TTC549 (cell line): ENCODE measurements at regions not wholly inside any gene's neighbourhood (a gene's known extent, or its start where the extent isn't known, plus 50 kb on each side); places are given as distances from the start of the nearest gene placed in this dataset.
"Not testable (repeated sequence)": the region's sequence is repeated elsewhere in the genome, so short reads cannot be mapped to it uniquely, and the experiment has no call there.

Experiments used
- FAIRE-seq: peaks from 2 replicates; lab custom pipeline; 2012; peaks lifted over from hg19 to GRCh38; lab: Jason Lieb, UNC

GRCh38 chr14:27799066-27800028, 967.2 kb upstream of the FOXG1 start:
- not testable (repeated sequence) for FAIRE-seq

GRCh38 chr14:27817746-27818430, 948.7 kb upstream of the FOXG1 start:
- FAIRE-seq, result not testable (repeated sequence)

GRCh38 chr14:27826149-27826548, 940.4 kb upstream of the FOXG1 start:
- FAIRE-seq, result not testable (repeated sequence)

GRCh38 chr14:27831978-27832377, 934.6 kb upstream of the FOXG1 start:
- FAIRE-seq, result not testable (repeated sequence)

- FAIRE-seq, result not testable (repeated sequence)
Measured at GRCh38 chr14:27833001-27833400, 933.6 kb upstream of the FOXG1 start.

- no peak for FAIRE-seq
Measured at GRCh38 chr14:27836386-27836785, 930.2 kb upstream of the FOXG1 start.

GRCh38 chr14:27845241-27845850, 921.2 kb upstream of the FOXG1 start:
- FAIRE-seq, result no peak

- no peak for FAIRE-seq
Measured at GRCh38 chr14:27845902-27846301, 920.7 kb upstream of the FOXG1 start.

GRCh38 chr14:27847480-27847879, 919.1 kb upstream of the FOXG1 start:
- FAIRE-seq, result not testable (repeated sequence)

GRCh38 chr14:27849193-27849592, 917.4 kb upstream of the FOXG1 start:
- FAIRE-seq, result not testable (repeated sequence)

- no peak for FAIRE-seq
Measured at GRCh38 chr14:27862684-27863083, 903.9 kb upstream of the FOXG1 start.

- FAIRE-seq, result no peak
Measured at GRCh38 chr14:27863166-27863565, 903.4 kb upstream of the FOXG1 start.

- no peak for FAIRE-seq
Measured at GRCh38 chr14:27881063-27881462, 885.5 kb upstream of the FOXG1 start.

GRCh38 chr14:27881646-27882045, 884.9 kb upstream of the FOXG1 start:
- FAIRE-seq, result no peak

GRCh38 chr14:27886256-27886655, 880.3 kb upstream of the FOXG1 start:
- FAIRE-seq, result no peak

GRCh38 chr14:27890259-27890658, 876.3 kb upstream of the FOXG1 start:
- no peak for FAIRE-seq

- not testable (repeated sequence) for FAIRE-seq
Measured at GRCh38 chr14:27908484-27908883, 858.1 kb upstream of the FOXG1 start.

- no peak for FAIRE-seq
Measured at GRCh38 chr14:27916326-27916725, 850.3 kb upstream of the FOXG1 start.

GRCh38 chr14:27917896-27918295, 848.7 kb upstream of the FOXG1 start:
- FAIRE-seq, result no peak

- no peak for FAIRE-seq
Measured at GRCh38 chr14:27927519-27927918, 839.1 kb upstream of the FOXG1 start.

GRCh38 chr14:27929797-27930347, 836.7 kb upstream of the FOXG1 start:
- FAIRE-seq, result no peak

GRCh38 chr14:27938392-27938791, 828.2 kb upstream of the FOXG1 start:
- FAIRE-seq, result no peak

GRCh38 chr14:27945512-27945911, 821.1 kb upstream of the FOXG1 start:
- FAIRE-seq, result no peak
